SW480 (cell line): ENCODE measurements at regions not wholly inside any gene's neighbourhood (a gene's known extent, or its start where the extent isn't known, plus 50 kb on each side); places are given as distances from the start of the nearest gene placed in this dataset.

Experiments
- DNase-seq: peaks from one replicate; pipeline ENCODE4 v3.0.0-alpha.2; 2016; ENCODE audit warnings: low spot score

- no peak for DNase-seq
Measured at GRCh38 chr2:120425014-120425413, 79.1 kb downstream of the INHBB start.

GRCh38 chr2:120428748-120429147, 82.8 kb downstream of the INHBB start:
- DNase-seq, result no peak

- no peak for DNase-seq
Measured at GRCh38 chr2:120429586-120430500, 83.9 kb downstream of the INHBB start.

GRCh38 chr2:120430501-120430830, 84.5 kb downstream of the INHBB start:
- DNase-seq, result no peak

GRCh38 chr2:120430957-120431356, 85.0 kb downstream of the INHBB start:
- DNase-seq, result no peak

GRCh38 chr2:120431386-120432292, 85.7 kb downstream of the INHBB start:
- no peak for DNase-seq

- no peak for DNase-seq
Measured at GRCh38 chr2:120432293-120432975, 86.5 kb downstream of the INHBB start.

- no peak for DNase-seq
Measured at GRCh38 chr2:120432976-120433815, 87.3 kb downstream of the INHBB start.

GRCh38 chr2:120433816-120434290, 87.9 kb downstream of the INHBB start:
- DNase-seq, result no peak

- DNase-seq, result no peak
Measured at GRCh38 chr2:120434492-120435308, 88.8 kb downstream of the INHBB start.

- no peak for DNase-seq
Measured at GRCh38 chr2:120435671-120436459, 89.9 kb downstream of the INHBB start.

GRCh38 chr2:120436460-120436739, 90.5 kb downstream of the INHBB start:
- no peak for DNase-seq

GRCh38 chr2:120436885-120437603, 91.1 kb downstream of the INHBB start:
- DNase-seq, result peak; percentile 82

- no peak for DNase-seq
Measured at GRCh38 chr2:120437604-120438000, 91.7 kb downstream of the INHBB start.

- DNase-seq, result no peak
Measured at GRCh38 chr2:120438301-120439066, 92.5 kb downstream of the INHBB start.

GRCh38 chr2:120439067-120439368, 93.1 kb downstream of the INHBB start:
- no peak for DNase-seq

GRCh38 chr2:120439637-120440384, 93.9 kb downstream of the INHBB start:
- no peak for DNase-seq
